Uterus (tissue), 2 donors: ENCODE measurements at regions not wholly inside any gene's neighbourhood (a gene's known extent, or its start where the extent isn't known, plus 50 kb on each side); places are given as distances from the start of the nearest gene placed in this dataset.

ENCODE experiments used
- CTCF ChIP-seq, 4 experiments: fragments of 200-600 bp in 2 of 4; fragments of 450-650 bp in 2 of 4; sonication (generic) in 2 of 4; IDR thresholded peaks; one replicate each; pipeline ENCODE4 v1.5.1; 2016 to 2019; ENCODE audit warnings: antibody characterized with exemption in 4 of 4, mild to moderate bottlenecking in 2 of 4, moderate library complexity in 1 of 4
- POLR2A ChIP-seq, 2 donors: fragments of 450-650 bp; IDR thresholded peaks; one replicate each; pipeline ENCODE4 v1.6.1; 2016; ENCODE audit warnings: antibody characterized with exemption in 2 of 2, mild to moderate bottlenecking in 1 of 2, moderate library complexity in 1 of 2

GRCh38 chr11:95599959-95600586 is 189.5 kb downstream of the FAM76B start:
- TF ChIP-seq CTCF (IDR thresholded peaks at IDR 0.05) (no peak), POLR2A (IDR thresholded peaks at IDR 0.05) (no peak)
